ENCODE measurements at regions not wholly inside any gene's neighbourhood (a gene's known extent, or its start where the extent isn't known, plus 50 kb on each side); places are given as distances from the start of the nearest gene placed in this dataset.

- TF ChIP-seq CTCF (IDR thresholded peaks at IDR 0.05 in 2 of 3, conservative IDR thresholded peaks at IDR 0.05 in 1 of 3; ENCODE audit: insufficient read depth in 2 of 3, low read depth in 1 of 3, low read length in 3 of 3) (no peak), CREB1 (IDR thresholded peaks at IDR 0.05) (no peak), CREB1 (CRISPR knock-in tag; IDR thresholded peaks at IDR 0.05) (no peak), ADNP (tag; IDR thresholded peaks at IDR 0.05) (no peak), NFRKB (IDR thresholded peaks at IDR 0.05; ENCODE audit: low read depth) (no peak), MYC (IDR thresholded peaks at IDR 0.05; ENCODE audit: low read depth, low read length) (no peak), MYC (CRISPR knock-in tag; IDR thresholded peaks at IDR 0.05; ENCODE audit: borderline replicate concordance, low read depth) (no peak), ELF1 (tag; IDR thresholded peaks at IDR 0.05) (no peak)
Measured at GRCh38 chr11:13169709-13170108, 107.9 kb upstream of the BMAL1 start.
